Stomach (tissue), 4 donors: ENCODE measurements at regions not wholly inside any gene's neighbourhood (a gene's known extent, or its start where the extent isn't known, plus 50 kb on each side); places are given as distances from the start of the nearest gene placed in this dataset.

Source experiments
- POLR2AphosphoS5 ChIP-seq, 3 donors: sonication (generic); formaldehyde crosslinking; IDR thresholded peaks; one replicate each; pipeline ENCODE4 v1.6.1; 2016; ENCODE audit warnings: antibody characterized with exemption in 3 of 3
- TF ChIP-seq, protein P1 (sequence below), 7 experiments: fragments of 450-650 bp in 4 of 7; fragments of 200-600 bp in 3 of 7; sonication (generic) in 3 of 7; IDR thresholded peaks; one replicate each; pipeline ENCODE4 v1.5.1; 2016 to 2019; ENCODE audit warnings: antibody characterized with exemption in 7 of 7, control low read depth in 2 of 7, mild to moderate bottlenecking in 1 of 7

DNA sequence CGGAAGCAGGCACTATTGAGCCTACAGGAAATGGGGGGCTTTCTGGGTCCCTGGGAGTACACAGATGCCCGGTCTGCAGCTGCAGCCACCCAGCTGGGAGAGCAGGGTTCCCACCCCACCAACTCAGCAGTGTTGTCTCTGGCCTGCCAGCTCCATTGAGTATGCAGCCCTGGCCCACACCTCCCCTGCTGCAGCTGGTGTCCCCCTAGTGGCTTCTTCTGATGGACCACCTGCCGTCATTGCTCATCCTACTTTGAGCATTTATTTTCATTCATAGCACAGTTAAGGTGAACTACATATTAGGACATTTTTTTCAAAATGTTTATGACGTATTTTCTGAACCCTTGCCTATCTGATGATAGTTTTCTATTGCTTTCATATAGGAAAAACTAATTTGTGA, 189.8 kb upstream of the LYPLAL1 start:
- TF ChIP-seq, protein P1, sequence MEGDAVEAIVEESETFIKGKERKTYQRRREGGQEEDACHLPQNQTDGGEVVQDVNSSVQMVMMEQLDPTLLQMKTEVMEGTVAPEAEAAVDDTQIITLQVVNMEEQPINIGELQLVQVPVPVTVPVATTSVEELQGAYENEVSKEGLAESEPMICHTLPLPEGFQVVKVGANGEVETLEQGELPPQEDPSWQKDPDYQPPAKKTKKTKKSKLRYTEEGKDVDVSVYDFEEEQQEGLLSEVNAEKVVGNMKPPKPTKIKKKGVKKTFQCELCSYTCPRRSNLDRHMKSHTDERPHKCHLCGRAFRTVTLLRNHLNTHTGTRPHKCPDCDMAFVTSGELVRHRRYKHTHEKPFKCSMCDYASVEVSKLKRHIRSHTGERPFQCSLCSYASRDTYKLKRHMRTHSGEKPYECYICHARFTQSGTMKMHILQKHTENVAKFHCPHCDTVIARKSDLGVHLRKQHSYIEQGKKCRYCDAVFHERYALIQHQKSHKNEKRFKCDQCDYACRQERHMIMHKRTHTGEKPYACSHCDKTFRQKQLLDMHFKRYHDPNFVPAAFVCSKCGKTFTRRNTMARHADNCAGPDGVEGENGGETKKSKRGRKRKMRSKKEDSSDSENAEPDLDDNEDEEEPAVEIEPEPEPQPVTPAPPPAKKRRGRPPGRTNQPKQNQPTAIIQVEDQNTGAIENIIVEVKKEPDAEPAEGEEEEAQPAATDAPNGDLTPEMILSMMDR (IDR thresholded peaks at IDR 0.05), result no peak
- TF ChIP-seq POLR2AphosphoS5 (IDR thresholded peaks at IDR 0.05), result no peak
